ENCODE measurements at regions not wholly inside any gene's neighbourhood (a gene's known extent, or its start where the extent isn't known, plus 50 kb on each side); places are given as distances from the start of the nearest gene placed in this dataset.

GRCh38 chr13:62125451-62125850 is 709.8 kb upstream of the PCDH20 start:
- H3K36me3 ChIP-seq (ENCODE audit: control insufficient read depth in 2 of 2, extremely low read depth in 1 of 2, insufficient read depth in 2 of 2, low read length in 2 of 2), result no peaks in the 10 kb centered on the region
- no TSS peak for BruUV-seq (replicated peaks)
- no peak overlapping the region for H3K27ac ChIP-seq (ENCODE audit: insufficient read depth, low read depth, low read length)
- H3K4me2 ChIP-seq (ENCODE audit: insufficient read depth, low read length), result no peak overlapping the region
- CTCF ChIA-PET, result no interaction called here
- no peak overlapping the region for H2AFZ ChIP-seq (ENCODE audit: low read depth, low read length)
- TF ChIP-seq POLR2AphosphoS5 (IDR thresholded peaks at IDR 0.05; ENCODE audit: insufficient read depth, low read depth, low read length) (no peak), GATA2 (IDR thresholded peaks at IDR 0.05; ENCODE audit: insufficient read depth, insufficient read length, low read depth, low read length) (no peak), MAX (IDR thresholded peaks at IDR 0.05; ENCODE audit: insufficient read depth, insufficient read length) (no peak), POLR2A (IDR thresholded peaks at IDR 0.05; ENCODE audit: low read depth, low read length) (no peak), FOS (IDR thresholded peaks at IDR 0.05; ENCODE audit: borderline replicate concordance, insufficient read depth, low read length) (no peak), MYC (IDR thresholded peaks at IDR 0.05; ENCODE audit: low read depth, low read length) (no peak), EZH2 (IDR thresholded peaks at IDR 0.05; ENCODE audit: borderline replicate concordance, low read depth, low read length, severe bottlenecking) (no peak), JUN (IDR thresholded peaks at IDR 0.05; ENCODE audit: borderline replicate concordance, insufficient read depth, insufficient read length, low read depth) (no peak)
- TF ChIP-seq, protein P1, sequence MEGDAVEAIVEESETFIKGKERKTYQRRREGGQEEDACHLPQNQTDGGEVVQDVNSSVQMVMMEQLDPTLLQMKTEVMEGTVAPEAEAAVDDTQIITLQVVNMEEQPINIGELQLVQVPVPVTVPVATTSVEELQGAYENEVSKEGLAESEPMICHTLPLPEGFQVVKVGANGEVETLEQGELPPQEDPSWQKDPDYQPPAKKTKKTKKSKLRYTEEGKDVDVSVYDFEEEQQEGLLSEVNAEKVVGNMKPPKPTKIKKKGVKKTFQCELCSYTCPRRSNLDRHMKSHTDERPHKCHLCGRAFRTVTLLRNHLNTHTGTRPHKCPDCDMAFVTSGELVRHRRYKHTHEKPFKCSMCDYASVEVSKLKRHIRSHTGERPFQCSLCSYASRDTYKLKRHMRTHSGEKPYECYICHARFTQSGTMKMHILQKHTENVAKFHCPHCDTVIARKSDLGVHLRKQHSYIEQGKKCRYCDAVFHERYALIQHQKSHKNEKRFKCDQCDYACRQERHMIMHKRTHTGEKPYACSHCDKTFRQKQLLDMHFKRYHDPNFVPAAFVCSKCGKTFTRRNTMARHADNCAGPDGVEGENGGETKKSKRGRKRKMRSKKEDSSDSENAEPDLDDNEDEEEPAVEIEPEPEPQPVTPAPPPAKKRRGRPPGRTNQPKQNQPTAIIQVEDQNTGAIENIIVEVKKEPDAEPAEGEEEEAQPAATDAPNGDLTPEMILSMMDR (IDR thresholded peaks at IDR 0.05; ENCODE audit: extremely low read depth in 1 of 2, insufficient read depth in 1 of 2, low read depth in 1 of 2, low read length in 2 of 2), result no peak
- H3K4me3 ChIP-seq (replicated peaks in 1 of 3; ENCODE audit: insufficient read depth in 1 of 3, low read depth in 1 of 3, low read length in 3 of 3), result no peak overlapping the region
- H3K4me1 ChIP-seq (ENCODE audit: control insufficient read depth, extremely low read depth, insufficient read depth, low read length), result no peaks in the 10 kb centered on the region
- no peaks in the 10 kb centered on the region for H3K9me1 ChIP-seq (replicated peaks; ENCODE audit: control insufficient read depth, extremely low read depth, insufficient read depth, low read length)
- H3K9me3 ChIP-seq (replicated peaks; ENCODE audit: control insufficient read depth, insufficient read depth, low read length), result no peaks in the 10 kb centered on the region
- H3K79me2 ChIP-seq (ENCODE audit: control insufficient read depth, insufficient read depth, low read length), result no peaks in the 10 kb centered on the region
- intact Hi-C loops (cut with micrococcal nuclease) (no loop called here), dilution Hi-C loops (cut with MboI; ENCODE audit: extremely low pct_ligation_motif_present, low sequenced_read_pairs) (no loop called here)
- H3K27me3 ChIP-seq (ENCODE audit: control insufficient read depth in 2 of 2, insufficient read depth in 2 of 2, low read length in 2 of 2), result no peaks in the 10 kb centered on the region
- DNase-seq (ENCODE audit: low read depth, low spot score), result no peak
- no peaks in the 10 kb centered on the region for H4K20me1 ChIP-seq (replicated peaks; ENCODE audit: control insufficient read depth, extremely low read depth, insufficient read depth, low read length)
- no peak for FAIRE-seq
- POLR2A ChIA-PET, result no interaction called here
- no peak overlapping the region for H3K9ac ChIP-seq (replicated peaks; ENCODE audit: extremely low read depth, insufficient read depth, low read length)

All from endothelial cell of umbilical vein (primary cell).